ENCODE measurements at regions not wholly inside any gene's neighbourhood (a gene's known extent, or its start where the extent isn't known, plus 50 kb on each side); places are given as distances from the start of the nearest gene placed in this dataset.

GRCh38 chr11:112541140-112542046, 280.7 kb upstream of the PLET1 start:
- Histone ChIP-seq H4K20me1 (ENCODE audit: insufficient read depth, low read length) (no peaks in the 10 kb centered on the region), H3K4me2 (replicated peaks; ENCODE audit: extremely low read depth, low read length, poor library complexity, severe bottlenecking) (no peak overlapping the region), H3K27me3 (ENCODE audit: control insufficient read depth in 2 of 2, insufficient read depth in 2 of 2, low read length in 2 of 2) (no peaks in the 10 kb centered on the region), H3K4me3 (replicated peaks in 1 of 3; ENCODE audit: low read depth in 2 of 3, low read length in 3 of 3) (no peak overlapping the region), H3K9me3 (replicated peaks in 1 of 2; ENCODE audit: control insufficient read depth in 1 of 2, insufficient read depth in 1 of 2, low read length in 2 of 2) (no peaks in the 10 kb centered on the region), H3K36me3 (replicated peaks in 1 of 2; ENCODE audit: control insufficient read depth in 1 of 2, insufficient read depth in 2 of 2, low read length in 2 of 2) (no peaks in the 10 kb centered on the region), H3K79me2 (ENCODE audit: insufficient read depth, low read length) (no peaks in the 10 kb centered on the region), H3K27ac (ENCODE audit: low read depth in 1 of 2, low read length in 2 of 2) (no peak overlapping the region), H2AFZ (ENCODE audit: insufficient read depth, low read depth, low read length, poor library complexity, severe bottlenecking) (no peak overlapping the region), H3K9ac (ENCODE audit: insufficient read depth, low read length, poor library complexity, severe bottlenecking) (no peak overlapping the region), H3K4me1 (ENCODE audit: control insufficient read depth in 1 of 2, insufficient read depth in 2 of 2, low read length in 2 of 2) (peaks cover 0 to 10% of the 10 kb centered on the region in 2 donors)
- Mint-ChIP-seq H3K4me1 (peaks cover 13% of the 10 kb centered on the region), H3K36me3 (no peaks in the 10 kb centered on the region), H3K27ac (no peak overlapping the region), H3K27me3 (ENCODE audit: low read depth in 3 of 3) (peaks cover 0 to 2% (median 0%) of the 10 kb centered on the region in 3 donors), H3K9me3 (peaks cover 0 to 4% (median 0%) of the 10 kb centered on the region in 7 donors), H3K4me3 (no peak overlapping the region)
- intact Hi-C loops (cut with micrococcal nuclease) = no loop called here
- WGBS (ENCODE audit: insufficient coverage) = 100% methylated on average over 1 of the region's 3 CpGs
- no peak for TF ChIP-seq CTCF (IDR thresholded peaks at IDR 0.05)
- DNase-seq = no peak

GRCh38 chr11:112542479-112542878, 281.8 kb upstream of the PLET1 start:
- H3K4me3 ChIP-seq (replicated peaks in 1 of 3; ENCODE audit: low read depth in 2 of 3, low read length in 3 of 3) = no peak overlapping the region
- H3K4me1 ChIP-seq (ENCODE audit: control insufficient read depth in 1 of 2, insufficient read depth in 2 of 2, low read length in 2 of 2) = peaks cover 0 to 10% of the 10 kb centered on the region in 2 donors
- H3K9me3 ChIP-seq (replicated peaks in 1 of 2; ENCODE audit: control insufficient read depth in 1 of 2, insufficient read depth in 1 of 2, low read length in 2 of 2) = no peaks in the 10 kb centered on the region
- H3K4me2 ChIP-seq (replicated peaks; ENCODE audit: extremely low read depth, low read length, poor library complexity, severe bottlenecking) = no peak overlapping the region
- no peak for TF ChIP-seq CTCF (IDR thresholded peaks at IDR 0.05)
- Mint-ChIP-seq H3K27me3 (ENCODE audit: low read depth in 3 of 3) (peaks cover 0 to 2% (median 0%) of the 10 kb centered on the region in 3 donors), H3K4me3 (no peak overlapping the region), H3K9me3 (peaks cover 0 to 4% (median 0%) of the 10 kb centered on the region in 7 donors), H3K36me3 (no peaks in the 10 kb centered on the region), H3K4me1 (peaks cover 11% of the 10 kb centered on the region), H3K27ac (no peak overlapping the region)
- no peak overlapping the region for H2AFZ ChIP-seq (ENCODE audit: insufficient read depth, low read depth, low read length, poor library complexity, severe bottlenecking)
- no peak for DNase-seq
- no peak overlapping the region for H3K27ac ChIP-seq (ENCODE audit: low read depth in 1 of 2, low read length in 2 of 2)
- H4K20me1 ChIP-seq (ENCODE audit: insufficient read depth, low read length) = no peaks in the 10 kb centered on the region
- no peak overlapping the region for H3K9ac ChIP-seq (ENCODE audit: insufficient read depth, low read length, poor library complexity, severe bottlenecking)
- WGBS (ENCODE audit: insufficient coverage) = no CpG with 5 or more reads among the region's 1 CpG
- H3K36me3 ChIP-seq (replicated peaks in 1 of 2; ENCODE audit: control insufficient read depth in 1 of 2, insufficient read depth in 2 of 2, low read length in 2 of 2) = no peaks in the 10 kb centered on the region
- no peaks in the 10 kb centered on the region for H3K27me3 ChIP-seq (ENCODE audit: control insufficient read depth in 2 of 2, insufficient read depth in 2 of 2, low read length in 2 of 2)
- intact Hi-C loops (cut with micrococcal nuclease) = no loop called here
- H3K79me2 ChIP-seq (ENCODE audit: insufficient read depth, low read length) = no peaks in the 10 kb centered on the region
